ENCODE measurements at regions not wholly inside any gene's neighbourhood (a gene's known extent, or its start where the extent isn't known, plus 50 kb on each side); places are given as distances from the start of the nearest gene placed in this dataset.

- no peak for TF ChIP-seq CTCF (IDR thresholded peaks at IDR 0.05; ENCODE audit: low read depth, low read length)
- TF ChIP-seq POLR2A (IDR thresholded peaks at IDR 0.05; ENCODE audit: extremely low read depth, insufficient read length), result no peak
These were observed 81.6 kb upstream of the SALL3 start for GRCh38 chr18:78898066-78898465.
